ENCODE measurements at regions not wholly inside any gene's neighbourhood (a gene's known extent, or its start where the extent isn't known, plus 50 kb on each side); places are given as distances from the start of the nearest gene placed in this dataset.
A peak's percentile ranks its signal among the peaks of the same experiment; 100 is the strongest.
"Not testable (repeated sequence)": the region's sequence is repeated elsewhere in the genome, so short reads cannot be mapped to it uniquely, and the experiment has no call there.

DNA sequence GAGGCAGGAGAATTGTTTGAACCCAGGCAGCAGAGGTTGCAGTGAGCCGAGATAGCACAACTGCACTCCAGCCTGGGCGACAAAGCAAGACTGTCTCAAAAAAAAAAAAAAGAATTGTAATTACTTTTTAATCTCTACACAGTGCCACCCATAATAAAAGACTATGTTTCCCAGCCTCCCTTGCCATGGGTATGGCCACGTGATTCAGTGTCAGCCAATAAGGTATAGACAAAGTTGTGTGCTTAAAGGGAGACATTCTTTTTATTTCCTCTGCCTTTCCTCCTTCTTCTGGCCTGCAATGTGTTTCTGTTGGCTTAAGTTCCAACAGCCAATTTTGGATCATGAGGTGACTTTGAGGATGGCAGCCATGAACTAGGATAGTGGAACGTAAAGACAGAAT, 406.9 kb downstream of the LNPK start:
- ATAC-seq: no peak
- intact Hi-C loops (cut with DNase I, micrococcal nuclease): no loop called here
- TF ChIP-seq, protein P1, sequence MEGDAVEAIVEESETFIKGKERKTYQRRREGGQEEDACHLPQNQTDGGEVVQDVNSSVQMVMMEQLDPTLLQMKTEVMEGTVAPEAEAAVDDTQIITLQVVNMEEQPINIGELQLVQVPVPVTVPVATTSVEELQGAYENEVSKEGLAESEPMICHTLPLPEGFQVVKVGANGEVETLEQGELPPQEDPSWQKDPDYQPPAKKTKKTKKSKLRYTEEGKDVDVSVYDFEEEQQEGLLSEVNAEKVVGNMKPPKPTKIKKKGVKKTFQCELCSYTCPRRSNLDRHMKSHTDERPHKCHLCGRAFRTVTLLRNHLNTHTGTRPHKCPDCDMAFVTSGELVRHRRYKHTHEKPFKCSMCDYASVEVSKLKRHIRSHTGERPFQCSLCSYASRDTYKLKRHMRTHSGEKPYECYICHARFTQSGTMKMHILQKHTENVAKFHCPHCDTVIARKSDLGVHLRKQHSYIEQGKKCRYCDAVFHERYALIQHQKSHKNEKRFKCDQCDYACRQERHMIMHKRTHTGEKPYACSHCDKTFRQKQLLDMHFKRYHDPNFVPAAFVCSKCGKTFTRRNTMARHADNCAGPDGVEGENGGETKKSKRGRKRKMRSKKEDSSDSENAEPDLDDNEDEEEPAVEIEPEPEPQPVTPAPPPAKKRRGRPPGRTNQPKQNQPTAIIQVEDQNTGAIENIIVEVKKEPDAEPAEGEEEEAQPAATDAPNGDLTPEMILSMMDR (IDR thresholded peaks at IDR 0.05): no peak
- DNase-seq: no peak
- H3K9me3 ChIP-seq: no peaks in the 10 kb centered on the region
- H3K36me3 ChIP-seq (ENCODE audit: low read depth): no peaks in the 10 kb centered on the region
- H3K4me1 ChIP-seq (ENCODE audit: low read depth): no peaks in the 10 kb centered on the region
- H3K4me3 ChIP-seq: no peak overlapping the region

DNA sequence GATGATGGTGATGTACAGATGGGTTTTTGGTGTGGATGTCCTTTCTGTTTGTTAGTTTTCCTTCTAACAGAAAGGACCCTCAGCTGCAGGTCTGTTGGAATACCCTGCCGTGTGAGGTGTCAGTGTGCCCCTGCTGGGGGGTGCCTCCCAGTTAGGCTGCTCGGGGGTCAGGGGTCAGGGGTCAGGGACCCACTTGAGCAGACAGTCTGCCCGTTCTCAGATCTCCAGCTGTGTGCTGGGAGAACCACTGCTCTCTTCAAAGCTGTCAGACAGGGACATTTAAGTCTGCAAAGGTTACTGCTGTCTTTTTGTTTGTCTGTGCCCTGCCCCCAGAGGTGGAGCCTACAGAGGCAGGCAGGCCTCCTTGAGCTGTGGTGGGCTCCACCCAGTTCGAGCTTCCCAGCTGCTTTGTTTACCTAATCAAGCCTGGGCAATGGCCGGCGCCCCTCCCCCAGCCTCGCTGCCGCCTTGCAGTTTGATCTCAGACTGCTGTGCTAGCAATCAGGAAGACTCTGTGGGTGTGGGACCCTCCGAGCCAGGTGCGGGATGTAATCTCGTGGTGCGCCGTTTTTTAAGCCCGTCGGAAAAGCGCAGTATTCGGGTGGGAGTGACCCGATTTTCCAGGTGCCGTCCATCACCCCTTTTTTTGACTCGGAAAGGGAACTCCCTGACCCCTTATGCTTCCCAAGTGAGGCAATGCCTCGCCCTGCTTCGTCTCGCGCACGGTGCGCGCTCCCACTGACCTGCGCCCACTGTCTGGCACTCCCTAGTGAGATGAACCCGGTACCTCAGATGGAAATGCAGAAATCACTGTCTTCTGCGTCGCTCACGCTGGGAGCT, 408.2 kb downstream of the LNPK start:
- H3K4me1 ChIP-seq (ENCODE audit: low read depth); H3K9me3 ChIP-seq; intact Hi-C loops (cut with DNase I, micrococcal nuclease); ATAC-seq; H3K4me3 ChIP-seq; H3K36me3 ChIP-seq (ENCODE audit: low read depth): not testable (repeated sequence)
- peak in 1 of 3 donors; percentile 24 for DNase-seq

DNA sequence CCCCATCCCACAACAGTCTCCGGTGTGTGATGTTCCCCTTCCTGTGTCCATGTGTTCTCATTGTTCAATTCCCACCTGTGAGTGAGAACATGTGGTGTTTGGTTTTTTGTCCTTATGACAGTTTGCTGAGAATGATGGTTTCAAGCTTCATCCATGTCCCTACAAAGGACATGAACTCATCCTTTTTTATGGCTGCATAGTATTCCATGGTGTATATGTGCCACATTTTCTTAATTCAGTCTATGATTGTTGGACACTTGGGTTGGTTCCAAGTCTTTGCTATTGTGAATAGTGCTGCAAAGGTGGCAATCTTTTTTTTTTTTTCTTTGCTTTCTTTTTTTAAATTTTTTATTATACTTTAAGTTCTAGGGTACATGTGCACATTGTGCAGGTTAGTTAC, 406.7 kb upstream of the ATP5MC3 start:
- intact Hi-C loops (cut with DNase I, micrococcal nuclease): not testable (repeated sequence)

DNA sequence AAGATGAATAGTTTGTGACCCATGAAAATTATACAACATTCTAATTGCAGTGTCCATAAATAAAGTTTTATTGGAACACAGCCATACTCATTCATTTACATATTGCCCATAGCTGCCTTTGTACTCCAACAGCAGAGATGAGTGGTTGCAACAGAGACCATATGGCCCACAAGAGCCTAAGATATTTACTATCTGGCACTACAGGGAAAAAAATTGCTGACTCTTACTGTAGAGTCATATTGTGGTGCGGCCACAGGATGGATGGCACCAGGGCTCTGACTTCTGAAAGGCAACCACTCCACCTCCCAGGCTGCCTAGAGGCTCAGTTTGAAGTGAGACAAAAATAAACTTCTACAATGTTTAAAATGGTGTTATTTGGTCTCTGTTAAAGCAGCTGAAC, 404.0 kb upstream of the ATP5MC3 start:
- H3K4me3 ChIP-seq: no peak overlapping the region
- intact Hi-C loops (cut with DNase I, micrococcal nuclease): no loop called here
- no peaks in the 10 kb centered on the region for H3K4me1 ChIP-seq (ENCODE audit: low read depth)
- no peaks in the 10 kb centered on the region for H3K36me3 ChIP-seq (ENCODE audit: low read depth)
- DNase-seq: no peak
- TF ChIP-seq, protein P1 (IDR thresholded peaks at IDR 0.05): no peak
- no peak for ATAC-seq
- no peaks in the 10 kb centered on the region for H3K9me3 ChIP-seq

More for the DNA sequence above, 406.7 kb upstream of the ATP5MC3 start:
- not testable (repeated sequence) for H3K4me1 ChIP-seq (ENCODE audit: low read depth); H3K9me3 ChIP-seq; ATAC-seq; H3K36me3 ChIP-seq (ENCODE audit: low read depth); H3K4me3 ChIP-seq; DNase-seq

DNA sequence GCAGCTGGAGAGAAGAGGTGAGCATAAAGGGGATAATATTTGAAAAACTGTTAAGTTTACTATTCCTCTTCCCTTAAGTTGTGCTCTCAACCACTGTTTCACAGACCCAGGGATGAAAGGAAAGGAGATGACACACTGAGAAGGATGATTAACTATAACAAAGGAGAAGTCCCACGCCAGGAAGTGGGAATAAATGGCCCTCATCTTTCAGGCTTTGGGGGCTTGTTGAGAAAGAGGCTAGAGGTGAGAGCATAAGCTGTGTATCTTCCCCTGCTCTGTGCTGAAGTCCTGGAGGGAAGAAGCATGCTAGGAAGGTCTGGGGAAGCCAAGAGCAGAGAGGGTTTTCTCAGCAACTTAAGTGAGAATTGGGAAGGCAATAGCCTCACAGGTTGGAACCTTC, 399.1 kb upstream of the ATP5MC3 start:
- TF ChIP-seq, protein P1 (IDR thresholded peaks at IDR 0.05): no peak
- ATAC-seq: no peak
- Histone ChIP-seq H3K4me1 (ENCODE audit: low read depth) (no peaks in the 10 kb centered on the region), H3K9me3 (no peaks in the 10 kb centered on the region), H3K4me3 (no peak overlapping the region), H3K36me3 (ENCODE audit: low read depth) (no peaks in the 10 kb centered on the region)
- intact Hi-C loops (cut with DNase I, micrococcal nuclease): no loop called here
- no peak for DNase-seq

DNA sequence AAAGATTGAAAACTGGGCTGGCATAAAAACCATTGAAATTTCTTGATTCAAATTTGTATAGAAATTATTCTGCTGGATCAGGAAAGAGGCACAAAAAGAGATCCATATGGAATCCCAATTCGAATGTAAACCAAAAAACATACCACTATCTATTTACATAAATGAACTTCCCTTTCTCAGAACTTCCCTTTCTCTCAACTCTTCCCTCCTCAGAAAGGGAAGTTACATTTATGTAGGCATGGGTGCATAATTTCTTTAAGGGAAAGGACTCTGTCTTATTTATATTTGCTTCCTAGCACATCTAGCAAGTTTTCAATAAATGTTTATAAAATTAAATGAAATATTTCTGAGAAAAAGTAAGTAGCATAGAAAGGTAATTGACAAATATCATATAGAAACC, 398.1 kb upstream of the ATP5MC3 start:
- TF ChIP-seq, protein P1 (IDR thresholded peaks at IDR 0.05): no peak
- ATAC-seq: no peak
- intact Hi-C loops (cut with DNase I, micrococcal nuclease): no loop called here

More for the DNA sequence above, 398.1 kb upstream of the ATP5MC3 start:
- no peak overlapping the region for H3K4me3 ChIP-seq
- no peaks in the 10 kb centered on the region for H3K4me1 ChIP-seq (ENCODE audit: low read depth)
- no peaks in the 10 kb centered on the region for H3K36me3 ChIP-seq (ENCODE audit: low read depth)
- DNase-seq: no peak
- H3K9me3 ChIP-seq: no peaks in the 10 kb centered on the region

Data from mucosa of descending colon (tissue), 3 donors.